Astrocyte (in vitro differentiated cells and primary cell): ENCODE measurements at regions not wholly inside any gene's neighbourhood (a gene's known extent, or its start where the extent isn't known, plus 50 kb on each side); places are given as distances from the start of the nearest gene placed in this dataset.
"Not testable (repeated sequence)": the region's sequence is repeated elsewhere in the genome, so short reads cannot be mapped to it uniquely, and the experiment has no call there.

Experiments used
- DNase-seq: peaks from one replicate; pipeline ENCODE4 v3.0.0-alpha.2; 2010; ENCODE audit warnings: low read depth
- FAIRE-seq: peaks from 2 replicates; lab custom pipeline; 2011; peaks lifted over from hg19 to GRCh38; lab: Jason Lieb, UNC
- H2AFZ ChIP-seq: 2 replicates; pipeline ENCODE4 v1.6.0; 2012; ENCODE audit warnings: low read depth, low read length, inconsistent platforms
- H3K27ac ChIP-seq: 2 replicates; pipeline ENCODE4 v1.5.1; 2011; ENCODE audit warnings: low read depth, low read length, inconsistent platforms
- H3K27me3 ChIP-seq: 2 replicates; pipeline ENCODE4 v1.6.0; 2011; ENCODE audit warnings: low read length, inconsistent platforms; ENCODE audit not compliant: insufficient read depth
- H3K36me3 ChIP-seq: 2 replicates; pipeline ENCODE4 v1.5.1; 2011; ENCODE audit warnings: low read length, inconsistent platforms; ENCODE audit not compliant: insufficient read depth
- H3K4me1 ChIP-seq: 2 replicates; pipeline ENCODE4 v1.5.1; 2011; ENCODE audit warnings: low read length, inconsistent platforms; ENCODE audit not compliant: insufficient read depth
- H3K4me2 ChIP-seq: 2 replicates; pipeline ENCODE4 v1.6.0; 2012; ENCODE audit warnings: low read length, inconsistent platforms
- H3K4me3 ChIP-seq: 2 replicates; pipeline ENCODE4 v1.5.1; 2011; ENCODE audit warnings: low read depth, mild to moderate bottlenecking, low read length, inconsistent platforms; ENCODE audit not compliant: insufficient read depth
- H3K79me2 ChIP-seq: 2 replicates; pipeline ENCODE4 v1.6.0; 2012; ENCODE audit warnings: mild to moderate bottlenecking, low read length, inconsistent platforms; ENCODE audit not compliant: insufficient read depth
- H3K9ac ChIP-seq: 2 replicates; pipeline ENCODE4 v1.6.0; 2012; ENCODE audit warnings: mild to moderate bottlenecking, low read length, inconsistent platforms
- H3K9me3 ChIP-seq: 2 replicates; pipeline ENCODE4 v1.5.1; 2012; ENCODE audit warnings: low read depth, mild to moderate bottlenecking, low read length, inconsistent platforms; ENCODE audit not compliant: insufficient read depth
- H4K20me1 ChIP-seq: 2 replicates; pipeline ENCODE4 v1.6.0; 2012; ENCODE audit warnings: low read length, inconsistent platforms; ENCODE audit not compliant: insufficient read depth
- H3K27ac Mint-ChIP-seq: one replicate; pipeline ENCODE4 v1.8.0; 2021; ENCODE audit warnings: mild to moderate bottlenecking, mixed read lengths; ENCODE audit not compliant: unreplicated experiment
- H3K27me3 Mint-ChIP-seq: one replicate; pipeline ENCODE4 v1.8.0; 2021; ENCODE audit warnings: low read depth, mixed read lengths; ENCODE audit not compliant: unreplicated experiment
- H3K36me3 Mint-ChIP-seq: one replicate; pipeline ENCODE4 v1.8.0; 2021; ENCODE audit warnings: low read depth, mixed read lengths; ENCODE audit not compliant: unreplicated experiment
- H3K4me1 Mint-ChIP-seq: one replicate; pipeline ENCODE4 v1.8.0; 2021; ENCODE audit warnings: low read depth, mixed read lengths; ENCODE audit not compliant: unreplicated experiment
- H3K4me3 Mint-ChIP-seq: one replicate; pipeline ENCODE4 v1.8.0; 2021; ENCODE audit warnings: mild to moderate bottlenecking, moderate library complexity, mixed read lengths; ENCODE audit not compliant: unreplicated experiment
- H3K9me3 Mint-ChIP-seq: one replicate; pipeline ENCODE4 v1.8.0; 2021; ENCODE audit warnings: mild to moderate bottlenecking, mixed read lengths; ENCODE audit not compliant: unreplicated experiment

- H3K4me1 Mint-ChIP-seq, H3K4me2 ChIP-seq, H3K4me1 ChIP-seq, H3K4me3 Mint-ChIP-seq, H3K27me3 ChIP-seq, H3K27me3 Mint-ChIP-seq, H3K36me3 Mint-ChIP-seq, H3K9me3 ChIP-seq, H2AFZ ChIP-seq, H3K27ac ChIP-seq, H3K27ac Mint-ChIP-seq, FAIRE-seq, H3K4me3 ChIP-seq, H3K36me3 ChIP-seq, H3K9me3 Mint-ChIP-seq, H3K9ac ChIP-seq, H4K20me1 ChIP-seq, H3K79me2 ChIP-seq, DNase-seq: not testable (repeated sequence)
Measured at GRCh38 chr21:5123655-5124054, 5397.7 kb upstream of the TPTE start.

GRCh38 chr21:5128261-5128660 lies 5393.1 kb upstream of the TPTE start:
- not testable (repeated sequence) for H3K4me1 Mint-ChIP-seq, H3K36me3 ChIP-seq, H3K9me3 ChIP-seq, H3K27ac ChIP-seq, FAIRE-seq, H2AFZ ChIP-seq, H3K27ac Mint-ChIP-seq, H3K27me3 Mint-ChIP-seq, H3K79me2 ChIP-seq, H3K36me3 Mint-ChIP-seq, H3K4me3 Mint-ChIP-seq, DNase-seq, H3K9me3 Mint-ChIP-seq, H4K20me1 ChIP-seq, H3K4me1 ChIP-seq, H3K27me3 ChIP-seq
- H3K9ac ChIP-seq = peak overlapping the region; percentile 14
- H3K4me2 ChIP-seq = peak overlapping the region; percentile 54
- H3K4me3 ChIP-seq = peak overlapping the region; percentile 33

- not testable (repeated sequence) for H2AFZ ChIP-seq, H3K27ac Mint-ChIP-seq, H3K4me3 ChIP-seq, H3K27me3 Mint-ChIP-seq, H3K36me3 ChIP-seq, H3K27me3 ChIP-seq, H3K9me3 ChIP-seq, H3K4me3 Mint-ChIP-seq, DNase-seq, H3K36me3 Mint-ChIP-seq, H3K9me3 Mint-ChIP-seq, H3K4me2 ChIP-seq, H4K20me1 ChIP-seq, H3K4me1 ChIP-seq, H3K4me1 Mint-ChIP-seq, H3K79me2 ChIP-seq, FAIRE-seq, H3K9ac ChIP-seq, H3K27ac ChIP-seq
Measured at GRCh38 chr21:5133824-5134223, 5387.6 kb upstream of the TPTE start.

- H2AFZ ChIP-seq, H3K79me2 ChIP-seq, H3K27ac ChIP-seq, H3K27me3 ChIP-seq, H3K4me2 ChIP-seq, H4K20me1 ChIP-seq, DNase-seq, H3K27me3 Mint-ChIP-seq, H3K9me3 ChIP-seq, H3K4me1 Mint-ChIP-seq, H3K4me3 ChIP-seq, FAIRE-seq, H3K9ac ChIP-seq, H3K36me3 ChIP-seq, H3K36me3 Mint-ChIP-seq, H3K27ac Mint-ChIP-seq, H3K4me1 ChIP-seq, H3K9me3 Mint-ChIP-seq, H3K4me3 Mint-ChIP-seq: not testable (repeated sequence)
Measured at GRCh38 chr21:5136406-5136805, 5385.0 kb upstream of the TPTE start.

GRCh38 chr21:5137006-5137405 lies 5384.4 kb upstream of the TPTE start:
- not testable (repeated sequence) for FAIRE-seq, H3K9me3 Mint-ChIP-seq, H3K36me3 ChIP-seq, H4K20me1 ChIP-seq, H3K27me3 ChIP-seq, H3K27me3 Mint-ChIP-seq, H3K4me3 Mint-ChIP-seq, H3K4me1 Mint-ChIP-seq, H3K4me1 ChIP-seq, H3K4me3 ChIP-seq, H3K36me3 Mint-ChIP-seq, H2AFZ ChIP-seq, DNase-seq, H3K27ac ChIP-seq, H3K79me2 ChIP-seq, H3K27ac Mint-ChIP-seq, H3K4me2 ChIP-seq, H3K9me3 ChIP-seq, H3K9ac ChIP-seq

- not testable (repeated sequence) for H3K27ac Mint-ChIP-seq, H3K9me3 Mint-ChIP-seq, H3K36me3 ChIP-seq, H3K4me1 Mint-ChIP-seq, H4K20me1 ChIP-seq, H3K9ac ChIP-seq, H3K4me3 Mint-ChIP-seq, FAIRE-seq, H3K27me3 ChIP-seq, DNase-seq, H3K4me2 ChIP-seq, H3K9me3 ChIP-seq, H3K27ac ChIP-seq, H3K4me3 ChIP-seq, H3K79me2 ChIP-seq, H2AFZ ChIP-seq, H3K4me1 ChIP-seq, H3K27me3 Mint-ChIP-seq, H3K36me3 Mint-ChIP-seq
Measured at GRCh38 chr21:5138687-5139086, 5382.7 kb upstream of the TPTE start.
